Keratinocyte (primary cell): ENCODE measurements at regions not wholly inside any gene's neighbourhood (a gene's known extent, or its start where the extent isn't known, plus 50 kb on each side); places are given as distances from the start of the nearest gene placed in this dataset.

Experiments used
- DNase-seq: peaks from one replicate; pipeline ENCODE4 v3.0.0-alpha.2; 2011; ENCODE audit warnings: low read depth, missing footprints, low spot score
- FAIRE-seq: peaks from 2 replicates; lab custom pipeline; 2011; peaks lifted over from hg19 to GRCh38; lab: Jason Lieb, UNC
- H2AFZ ChIP-seq: 2 replicates; pipeline ENCODE4 v1.6.0; 2012; ENCODE audit warnings: low read length, control low read depth, inconsistent platforms; ENCODE audit not compliant: control insufficient read depth
- H3K27ac ChIP-seq: 2 replicates; pipeline ENCODE4 v1.5.1; 2011; ENCODE audit warnings: low read length; ENCODE audit not compliant: control insufficient read depth, insufficient read depth
- H3K27me3 ChIP-seq: 3 replicates; pipeline ENCODE4 v1.6.0; 2011; ENCODE audit warnings: low read length; ENCODE audit not compliant: control insufficient read depth, insufficient read depth; ENCODE audit errors: extremely low read depth
- H3K36me3 ChIP-seq, 2 experiments: 2 replicates in 1 of 2; 3 replicates in 1 of 2; pipeline ENCODE4 v1.5.1; 2011; ENCODE audit warnings: low read length in 2 of 2, mild to moderate bottlenecking in 1 of 2; ENCODE audit not compliant: control insufficient read depth in 2 of 2, insufficient read depth in 2 of 2; ENCODE audit errors: extremely low read depth in 1 of 2
- H3K4me1 ChIP-seq: 3 replicates; pipeline ENCODE4 v1.5.1; 2011; ENCODE audit warnings: low read length; ENCODE audit not compliant: control insufficient read depth, insufficient read depth; ENCODE audit errors: extremely low read depth
- H3K4me2 ChIP-seq: 3 replicates; pipeline ENCODE4 v1.6.0; 2011; ENCODE audit warnings: low read depth, low read length; ENCODE audit not compliant: control insufficient read depth, insufficient read depth; ENCODE audit errors: extremely low read depth
- H3K4me3 ChIP-seq, 3 experiments: fragments of 200-600 bp in 1 of 3; sonication (generic) in 1 of 3; 2 replicates in 2 of 3; 3 replicates in 1 of 3; pipeline ENCODE4 v1.5.1; 2011 to 2016; ENCODE audit warnings: low read length in 3 of 3, mild to moderate bottlenecking in 3 of 3, control low read depth in 2 of 3, inconsistent platforms in 1 of 3, low read depth in 1 of 3, mixed read lengths in 1 of 3, mixed run types in 1 of 3, moderate library complexity in 1 of 3; ENCODE audit not compliant: control insufficient read depth in 2 of 3, insufficient read depth in 2 of 3; ENCODE audit errors: extremely low read depth in 1 of 3
- H3K79me2 ChIP-seq: 2 replicates; pipeline ENCODE4 v1.6.0; 2012; ENCODE audit warnings: low read length; ENCODE audit not compliant: control insufficient read depth, insufficient read depth
- H3K9ac ChIP-seq: 3 replicates; pipeline ENCODE4 v1.6.0; 2011; ENCODE audit warnings: low read length; ENCODE audit not compliant: control insufficient read depth, insufficient read depth; ENCODE audit errors: extremely low read depth
- H3K9me1 ChIP-seq: 3 replicates; pipeline ENCODE4 v1.6.0; 2011; ENCODE audit warnings: low read length; ENCODE audit not compliant: control insufficient read depth, insufficient read depth; ENCODE audit errors: extremely low read depth
- H3K9me3 ChIP-seq: 2 replicates; pipeline ENCODE4 v1.5.1; 2012; ENCODE audit warnings: low read depth, low read length; ENCODE audit not compliant: control insufficient read depth
- H4K20me1 ChIP-seq: 3 replicates; pipeline ENCODE4 v1.6.0; 2011; ENCODE audit warnings: low read length; ENCODE audit not compliant: control insufficient read depth, insufficient read depth; ENCODE audit errors: extremely low read depth
- CTCF ChIP-seq, 3 experiments: IDR thresholded peaks in 1 of 3; conservative IDR thresholded peaks in 1 of 3; optimal IDR thresholded peaks in 1 of 3; 2 replicates in 2 of 3; 3 replicates in 1 of 3; pipeline versions ENCODE3 to v1.5.1; 2011; ENCODE audit warnings: low read length in 3 of 3, mild to moderate bottlenecking in 3 of 3, moderate library complexity in 2 of 3, control low read depth in 1 of 3, inconsistent platforms in 1 of 3; ENCODE audit not compliant: insufficient read depth in 2 of 3; ENCODE audit errors: extremely low read depth in 1 of 3
- EZH2 ChIP-seq: IDR thresholded peaks from one replicate; pipeline ENCODE4 v1.6.1; 2012; ENCODE audit warnings: inconsistent platforms, mild to moderate bottlenecking, low read length, moderate library complexity
- dilution Hi-C: fragments of 300-500 bp; cut with MboI; formaldehyde crosslinking; loops from one replicate; pipeline ENCODE4 v1.7.0; 2020; ENCODE audit warnings: low sequenced_read_pairs; ENCODE audit not compliant: extremely low pct_ligation_motif_present

GRCh38 chr2:171227066-171227782 lies 66.5 kb upstream of the TLK1 start:
- H3K27me3 ChIP-seq, result no peaks in the 10 kb centered on the region
- no peaks in the 10 kb centered on the region for H4K20me1 ChIP-seq
- no peak for TF ChIP-seq CTCF (optimal IDR thresholded peaks at IDR 0.05 in 1 of 3, IDR thresholded peaks at IDR 0.05 in 1 of 3, conservative IDR thresholded peaks at IDR 0.05 in 1 of 3; ENCODE audit: extremely low read depth in 1 of 3, insufficient read depth in 2 of 3, low read length in 3 of 3)
- no peak for TF ChIP-seq EZH2
- H3K4me2 ChIP-seq, result peak overlapping the region; percentile 54
- H3K79me2 ChIP-seq, result no peaks in the 10 kb centered on the region
- peak overlapping the region; percentile 24 for H3K27ac ChIP-seq
- H3K9ac ChIP-seq, result no peak overlapping the region
- FAIRE-seq (peak; percentile 71), DNase-seq (peak; percentile 19)
- peaks cover 25% of the 10 kb centered on the region for H3K4me1 ChIP-seq
- H2AFZ ChIP-seq, result peak overlapping the region; percentile 20
- dilution Hi-C loops, result no loop called here
- no peaks in the 10 kb centered on the region for H3K36me3 ChIP-seq
- no peak overlapping the region for H3K4me3 ChIP-seq
- H3K9me1 ChIP-seq, result no peaks in the 10 kb centered on the region
- no peaks in the 10 kb centered on the region for H3K9me3 ChIP-seq

GRCh38 chr2:171226461-171226860 lies 65.8 kb upstream of the TLK1 start:
- FAIRE-seq, result no peak
- H2AFZ ChIP-seq, result peak overlapping the region; percentile 30

More at GRCh38 chr2:171226461-171226860, 65.8 kb upstream of the TLK1 start:
- H3K4me1 ChIP-seq, result peaks cover 25% of the 10 kb centered on the region
- H3K4me3 ChIP-seq, result no peak overlapping the region
- H3K79me2 ChIP-seq, result no peaks in the 10 kb centered on the region
- no peaks in the 10 kb centered on the region for H3K9me3 ChIP-seq
- H4K20me1 ChIP-seq, result no peaks in the 10 kb centered on the region
- TF ChIP-seq EZH2 (no peak), CTCF (optimal IDR thresholded peaks at IDR 0.05 in 1 of 3, IDR thresholded peaks at IDR 0.05 in 1 of 3, conservative IDR thresholded peaks at IDR 0.05 in 1 of 3; ENCODE audit: extremely low read depth in 1 of 3, insufficient read depth in 2 of 3, low read length in 3 of 3) (no peak)
- no peaks in the 10 kb centered on the region for H3K9me1 ChIP-seq
- peak overlapping the region; percentile 4 for H3K4me2 ChIP-seq
- no peaks in the 10 kb centered on the region for H3K36me3 ChIP-seq
- no peak overlapping the region for H3K27ac ChIP-seq
- dilution Hi-C loops, result no loop called here
- no peaks in the 10 kb centered on the region for H3K27me3 ChIP-seq
- DNase-seq, result no peak
- no peak overlapping the region for H3K9ac ChIP-seq
